ENCODE measurements at regions not wholly inside any gene's neighbourhood (a gene's known extent, or its start where the extent isn't known, plus 50 kb on each side); places are given as distances from the start of the nearest gene placed in this dataset.

GRCh38 chr7:52077571-52077970 lies 761.0 kb upstream of the COBL start:
- Mint-ChIP-seq H3K27ac (peak overlapping the region; percentile 27), H3K27me3 (no peaks in the 10 kb centered on the region), H3K4me3 (ENCODE audit: low read depth) (no peak overlapping the region), H3K36me3 (ENCODE audit: insufficient read depth) (no peaks in the 10 kb centered on the region), H3K9me3 (ENCODE audit: low read depth) (no peaks in the 10 kb centered on the region), H3K4me1 (ENCODE audit: low read depth) (peaks cover 28% of the 10 kb centered on the region)
- no peak for DNase-seq (ENCODE audit: low spot score, unreplicated experiment)
- TF ChIP-seq CTCF (IDR thresholded peaks at IDR 0.05; ENCODE audit: unreplicated experiment) = no peak

- H3K27ac Mint-ChIP-seq = no peak overlapping the region
- H3K4me3 Mint-ChIP-seq (ENCODE audit: low read depth) = no peak overlapping the region
- H3K4me1 Mint-ChIP-seq (ENCODE audit: low read depth) = peaks cover 17% of the 10 kb centered on the region
- no peaks in the 10 kb centered on the region for H3K36me3 Mint-ChIP-seq (ENCODE audit: insufficient read depth)
- no peaks in the 10 kb centered on the region for H3K9me3 Mint-ChIP-seq (ENCODE audit: low read depth)
- no peaks in the 10 kb centered on the region for H3K27me3 Mint-ChIP-seq
- TF ChIP-seq CTCF (IDR thresholded peaks at IDR 0.05; ENCODE audit: unreplicated experiment) = no peak
- DNase-seq (ENCODE audit: low spot score, unreplicated experiment) = no peak
Observed at GRCh38 chr7:52074912-52075311, 758.3 kb upstream of the COBL start.

GRCh38 chr7:52074071-52074470 lies 757.5 kb upstream of the COBL start:
- Mint-ChIP-seq H3K9me3 (ENCODE audit: low read depth) (no peaks in the 10 kb centered on the region), H3K36me3 (ENCODE audit: insufficient read depth) (no peaks in the 10 kb centered on the region), H3K27ac (no peak overlapping the region), H3K4me1 (ENCODE audit: low read depth) (peaks cover 9% of the 10 kb centered on the region), H3K27me3 (no peaks in the 10 kb centered on the region), H3K4me3 (ENCODE audit: low read depth) (no peak overlapping the region)
- no peak for TF ChIP-seq CTCF (IDR thresholded peaks at IDR 0.05; ENCODE audit: unreplicated experiment)
- DNase-seq (ENCODE audit: low spot score, unreplicated experiment) = no peak

DNA sequence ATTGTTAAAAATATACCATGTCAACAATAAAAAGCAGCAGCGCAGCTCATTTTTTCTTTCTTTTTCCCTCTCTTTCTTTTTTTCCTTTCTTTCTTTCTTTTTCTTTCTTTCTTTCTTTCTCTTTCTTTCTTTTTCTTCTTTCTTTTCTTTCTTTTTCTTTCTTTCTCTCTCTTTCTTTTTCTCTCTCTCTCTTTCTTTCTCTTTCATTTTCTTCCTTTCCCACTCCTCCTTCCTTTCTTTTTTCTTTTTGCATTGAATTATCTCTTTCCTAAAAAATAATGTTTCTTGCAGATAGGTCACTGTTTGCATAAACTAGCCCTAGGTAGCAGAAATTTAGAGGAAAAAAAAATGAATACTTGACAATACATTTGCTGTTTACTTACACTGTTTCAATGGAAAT lies 755.1 kb upstream of the COBL start:
- TF ChIP-seq CTCF (IDR thresholded peaks at IDR 0.05; ENCODE audit: unreplicated experiment) = no peak
- Mint-ChIP-seq H3K27ac (no peak overlapping the region), H3K36me3 (ENCODE audit: insufficient read depth) (no peaks in the 10 kb centered on the region), H3K27me3 (no peaks in the 10 kb centered on the region), H3K4me1 (ENCODE audit: low read depth) (peaks cover 3% of the 10 kb centered on the region), H3K9me3 (ENCODE audit: low read depth) (no peaks in the 10 kb centered on the region), H3K4me3 (ENCODE audit: low read depth) (no peak overlapping the region)
- no peak for DNase-seq (ENCODE audit: low spot score, unreplicated experiment)

GRCh38 chr7:52064493-52064892 lies 747.9 kb upstream of the COBL start:
- Mint-ChIP-seq H3K9me3 (ENCODE audit: low read depth) (no peaks in the 10 kb centered on the region), H3K27ac (no peak overlapping the region), H3K27me3 (no peaks in the 10 kb centered on the region), H3K4me1 (ENCODE audit: low read depth) (peaks cover 6% of the 10 kb centered on the region), H3K36me3 (ENCODE audit: insufficient read depth) (no peaks in the 10 kb centered on the region), H3K4me3 (ENCODE audit: low read depth) (no peak overlapping the region)
- no peak for DNase-seq (ENCODE audit: low spot score, unreplicated experiment)
- no peak for TF ChIP-seq CTCF (IDR thresholded peaks at IDR 0.05; ENCODE audit: unreplicated experiment)

Data from progenitor cell of endocrine pancreas (in vitro differentiated cells).